ENCODE measurements at regions not wholly inside any gene's neighbourhood (a gene's known extent, or its start where the extent isn't known, plus 50 kb on each side); places are given as distances from the start of the nearest gene placed in this dataset.

DNA sequence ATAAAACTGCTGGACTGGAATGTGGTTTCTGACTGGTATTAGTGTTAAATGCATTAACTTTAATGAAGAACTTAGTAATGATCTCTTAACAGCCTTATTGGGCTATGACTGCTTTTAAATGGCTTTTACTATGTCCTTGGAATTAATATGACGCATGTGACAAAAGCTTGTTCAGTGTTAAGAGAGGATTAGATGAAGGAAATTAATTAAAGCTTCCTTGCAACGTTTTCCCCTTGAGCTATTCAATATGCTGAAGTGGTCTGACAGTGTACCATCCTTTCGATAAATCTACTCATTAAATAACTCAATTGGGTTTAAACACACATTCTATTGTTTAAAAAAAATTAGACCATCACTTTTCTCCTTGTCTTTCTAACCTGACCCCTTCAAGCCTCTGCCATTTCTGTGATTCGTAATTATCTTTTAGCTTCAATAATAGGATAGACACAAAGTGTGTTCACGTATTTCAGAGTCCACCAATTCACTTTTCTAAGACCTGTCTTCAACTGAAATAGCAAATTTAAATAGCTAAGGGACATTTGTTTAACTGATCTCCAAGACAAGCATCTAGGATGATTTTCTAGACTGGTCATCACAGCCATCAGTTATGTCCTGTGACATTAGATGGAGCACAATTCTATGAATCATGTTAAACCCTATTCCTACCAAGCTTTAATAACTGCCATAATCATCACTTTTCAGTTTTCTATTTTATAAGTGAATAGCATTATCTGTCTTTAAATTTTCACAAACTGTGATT, 1258.0 kb upstream of the CDH9 start:
- TF ChIP-seq CTCF (IDR thresholded peaks at IDR 0.05; ENCODE audit: low read depth, low read length, poor library complexity, severe bottlenecking) (no peak), EZH2phosphoT487 (IDR thresholded peaks at IDR 0.05; ENCODE audit: borderline replicate concordance, low read length) (no peak)
